GM12872 (cell line): ENCODE measurements at regions not wholly inside any gene's neighbourhood (a gene's known extent, or its start where the extent isn't known, plus 50 kb on each side); places are given as distances from the start of the nearest gene placed in this dataset.

Experiments used
- CTCF ChIP-seq: IDR thresholded peaks from 3 replicates; pipeline ENCODE4 v1.5.1; 2011; ENCODE audit warnings: low read depth, mild to moderate bottlenecking, low read length, moderate library complexity; ENCODE audit not compliant: insufficient read depth

GRCh38 chr5:103486739-103487138 is 75.8 kb downstream of the NUDT12 start:
- no peak for TF ChIP-seq CTCF

- no peak for TF ChIP-seq CTCF
Measured at GRCh38 chr5:103480246-103480645, 82.3 kb downstream of the NUDT12 start.

- TF ChIP-seq CTCF, result no peak
Measured at GRCh38 chr5:103477678-103478077, 84.9 kb downstream of the NUDT12 start.

- no peak for TF ChIP-seq CTCF
Measured at GRCh38 chr5:103476811-103477210, 85.8 kb downstream of the NUDT12 start.

GRCh38 chr5:103475629-103476240 is 86.9 kb downstream of the NUDT12 start:
- TF ChIP-seq CTCF, result peak; percentile 44; the same call in 1 of the 3 replicates

GRCh38 chr5:103474677-103475076 is 87.9 kb downstream of the NUDT12 start:
- TF ChIP-seq CTCF, result no peak

GRCh38 chr5:103473725-103474124 is 88.9 kb downstream of the NUDT12 start:
- no peak for TF ChIP-seq CTCF
